Endodermal cell (in vitro differentiated cells): ENCODE measurements at regions not wholly inside any gene's neighbourhood (a gene's known extent, or its start where the extent isn't known, plus 50 kb on each side); places are given as distances from the start of the nearest gene placed in this dataset.

Source experiments
- DNase-seq: peaks from one replicate; pipeline ENCODE4 v3.0.0-alpha.2; 2017
- H3K27ac ChIP-seq: 2 replicates; pipeline ENCODE4 v1.5.1; 2013; ENCODE audit warnings: mild to moderate bottlenecking, low read depth, low read length, moderate library complexity
- H3K27me3 ChIP-seq: 2 replicates; pipeline ENCODE4 v1.6.1; 2013; ENCODE audit warnings: mild to moderate bottlenecking, low read length, moderate library complexity; ENCODE audit not compliant: insufficient read depth, control insufficient read depth, poor library complexity, severe bottlenecking
- H3K36me3 ChIP-seq: 2 replicates; pipeline ENCODE4 v1.7.0; 2013; ENCODE audit warnings: mild to moderate bottlenecking, low read length, moderate library complexity; ENCODE audit not compliant: control insufficient read depth, insufficient read depth
- H3K4me1 ChIP-seq: one replicate; pipeline ENCODE4 v1.7.0; 2013; ENCODE audit warnings: low read length; ENCODE audit not compliant: control insufficient read depth, insufficient read depth
- H3K4me3 ChIP-seq: 2 replicates; pipeline ENCODE4 v1.5.1; 2013; ENCODE audit warnings: mild to moderate bottlenecking, low read length, moderate library complexity
- H3K9ac ChIP-seq: 2 replicates; pipeline ENCODE4 v1.6.1; 2013; ENCODE audit warnings: mild to moderate bottlenecking, low read length, moderate library complexity; ENCODE audit not compliant: poor library complexity, severe bottlenecking; ENCODE audit errors: extremely low read depth
- H3K9me3 ChIP-seq: 2 replicates; pipeline ENCODE4 v1.6.1; 2013; ENCODE audit warnings: mild to moderate bottlenecking, low read length, moderate library complexity; ENCODE audit not compliant: control insufficient read depth
- H3K27ac Mint-ChIP-seq: 2 replicates; pipeline ENCODE4 v1.8.0; 2020; ENCODE audit warnings: mixed read lengths
- H3K27me3 Mint-ChIP-seq: 2 replicates; pipeline ENCODE4 v1.8.0; 2021; ENCODE audit warnings: mild to moderate bottlenecking, mixed read lengths; ENCODE audit not compliant: insufficient read depth
- H3K36me3 Mint-ChIP-seq: 2 replicates; pipeline ENCODE4 v1.8.0; 2020; ENCODE audit warnings: low read depth, mixed read lengths
- H3K4me1 Mint-ChIP-seq: 2 replicates; pipeline ENCODE4 v1.8.0; 2020; ENCODE audit warnings: mixed read lengths
- H3K4me3 Mint-ChIP-seq: 2 replicates; pipeline ENCODE4 v1.8.0; 2020; ENCODE audit warnings: mild to moderate bottlenecking, moderate library complexity, mixed read lengths
- H3K9me3 Mint-ChIP-seq: 2 replicates; pipeline ENCODE4 v1.8.0; 2020; ENCODE audit warnings: mild to moderate bottlenecking, mixed read lengths
- CTCF ChIP-seq: fragments of 200-600 bp; sonication (generic); conservative IDR thresholded peaks from 2 replicates; pipeline ENCODE4 v1.5.0; 2021; ENCODE audit warnings: antibody characterized with exemption, mild to moderate bottlenecking
- WGBS, 2 experiments: methylation state at CpG; one replicate each; pipeline versions ENCODE4 v1.1.5 to v1.1.7; 2013; ENCODE audit warnings: missing lambda C conversion rate in 2 of 2, mixed read lengths in 1 of 2; ENCODE audit not compliant: insufficient coverage in 1 of 2, insufficient read length in 1 of 2; 5-methylcytosine and 5-hydroxymethylcytosine counted together

- DNase-seq, result peak; percentile 35
- Mint-ChIP-seq H3K4me3 (no peak overlapping the region), H3K36me3 (no peaks in the 10 kb centered on the region), H3K9me3 (no peaks in the 10 kb centered on the region), H3K27ac (no peak overlapping the region), H3K4me1 (no peaks in the 10 kb centered on the region), H3K27me3 (no peaks in the 10 kb centered on the region)
- TF ChIP-seq CTCF, result no peak
- Histone ChIP-seq H3K36me3 (no peaks in the 10 kb centered on the region), H3K9me3 (no peaks in the 10 kb centered on the region), H3K27me3 (no peaks in the 10 kb centered on the region), H3K27ac (no peak overlapping the region), H3K4me1 (no peaks in the 10 kb centered on the region), H3K9ac (no peak overlapping the region), H3K4me3 (no peak overlapping the region)
- WGBS, 2 experiments, result 85 to 86% methylated on average over 10 to 12 of the region's 12 CpGs
These were observed 249.6 kb downstream of the DCDC2C start for GRCh38 chr2:3952866-3953516.

GRCh38 chr2:3954261-3954660 is 250.9 kb downstream of the DCDC2C start:
- H3K27ac Mint-ChIP-seq, result no peak overlapping the region
- WGBS, 2 experiments, result 84 to 92% methylated on average over 2 to 5 of the region's 5 CpGs
- H3K9me3 Mint-ChIP-seq, result no peaks in the 10 kb centered on the region
- no peaks in the 10 kb centered on the region for H3K27me3 Mint-ChIP-seq
- H3K36me3 ChIP-seq, result no peaks in the 10 kb centered on the region
- H3K4me1 ChIP-seq, result no peaks in the 10 kb centered on the region
- H3K4me3 ChIP-seq, result no peak overlapping the region
- DNase-seq, result no peak
- TF ChIP-seq CTCF, result no peak
- H3K4me1 Mint-ChIP-seq, result no peaks in the 10 kb centered on the region
- no peak overlapping the region for H3K9ac ChIP-seq
- no peaks in the 10 kb centered on the region for H3K9me3 ChIP-seq
- H3K27ac ChIP-seq, result no peak overlapping the region
- H3K4me3 Mint-ChIP-seq, result no peak overlapping the region
- H3K36me3 Mint-ChIP-seq, result no peaks in the 10 kb centered on the region
- no peaks in the 10 kb centered on the region for H3K27me3 ChIP-seq

GRCh38 chr2:3956406-3956805 is 253.0 kb downstream of the DCDC2C start:
- Histone ChIP-seq H3K27me3 (no peaks in the 10 kb centered on the region), H3K27ac (no peak overlapping the region), H3K9ac (no peak overlapping the region), H3K9me3 (no peaks in the 10 kb centered on the region), H3K36me3 (no peaks in the 10 kb centered on the region), H3K4me1 (no peaks in the 10 kb centered on the region), H3K4me3 (no peak overlapping the region)
- H3K36me3 Mint-ChIP-seq, result no peaks in the 10 kb centered on the region
- H3K27me3 Mint-ChIP-seq, result no peaks in the 10 kb centered on the region
- 71 to 78% methylated on average over 8 of the region's 8 CpGs for WGBS, 2 experiments
- no peak for TF ChIP-seq CTCF
- DNase-seq, result no peak
- H3K4me1 Mint-ChIP-seq, result no peaks in the 10 kb centered on the region
- H3K9me3 Mint-ChIP-seq, result no peaks in the 10 kb centered on the region
- H3K4me3 Mint-ChIP-seq, result no peak overlapping the region
- H3K27ac Mint-ChIP-seq, result no peak overlapping the region
